SU-DHL-6 (cell line): ENCODE measurements at regions not wholly inside any gene's neighbourhood (a gene's known extent, or its start where the extent isn't known, plus 50 kb on each side); places are given as distances from the start of the nearest gene placed in this dataset.

Source experiments
- H2AFZ ChIP-seq: fragments of 200-600 bp; sonication (generic); 2 replicates; pipeline ENCODE4 v1.6.1; 2014; ENCODE audit warnings: low read depth, mild to moderate bottlenecking, moderate library complexity, mixed read lengths, antibody characterized with exemption, low read length; ENCODE audit not compliant: severe bottlenecking
- H3F3A ChIP-seq: fragments of 200-600 bp; shearing (Covaris generic); 2 replicates; pipeline ENCODE4 v1.6.0; 2016; ENCODE audit warnings: antibody characterized with exemption, mild to moderate bottlenecking; ENCODE audit not compliant: insufficient read depth
- H3K27ac ChIP-seq: fragments of 200-600 bp; sonication (generic); 2 replicates; pipeline ENCODE4 v1.5.1; 2016; ENCODE audit warnings: low read depth, mild to moderate bottlenecking, low read length, moderate library complexity, mixed read lengths
- H3K27me3 ChIP-seq: fragments of 200-600 bp; sonication (generic), shearing (Covaris generic); 2 replicates; pipeline ENCODE4 v1.6.0; 2014; ENCODE audit warnings: mild to moderate bottlenecking, low read length
- H3K36me3 ChIP-seq: fragments of 200-600 bp; sonication (generic); 2 replicates; pipeline ENCODE4 v1.6.1; 2014; ENCODE audit warnings: mild to moderate bottlenecking, low read length, mixed read lengths
- H3K4me2 ChIP-seq: fragments of 300-600, 200-600 bp; shearing (Covaris generic), sonication (generic); 2 replicates; pipeline ENCODE4 v1.6.0; 2014; ENCODE audit warnings: low read length, low read depth, mild to moderate bottlenecking; ENCODE audit not compliant: poor library complexity, severe bottlenecking
- H3K4me3 ChIP-seq: fragments of 200-600 bp; sonication (generic); 2 replicates; pipeline ENCODE4 v1.5.1; 2014; ENCODE audit warnings: antibody characterized with exemption, low read length, mild to moderate bottlenecking, mixed read lengths; ENCODE audit not compliant: insufficient read depth, poor library complexity, severe bottlenecking
- H3K79me2 ChIP-seq: fragments of 200-600 bp; sonication (generic); 2 replicates; pipeline ENCODE4 v1.6.1; 2014; ENCODE audit warnings: mild to moderate bottlenecking, low read length, moderate library complexity; ENCODE audit not compliant: insufficient read depth
- H3K9ac ChIP-seq: fragments of 200-600 bp; sonication (generic); 2 replicates; pipeline ENCODE4 v1.7.0; 2014; ENCODE audit warnings: mild to moderate bottlenecking, low read length
- H3K9me2 ChIP-seq: fragments of 200-600 bp; sonication (generic); replicated peaks from 2 replicates; pipeline ENCODE4 v1.6.1; 2014; ENCODE audit warnings: low read length; ENCODE audit not compliant: insufficient read depth
- H3K9me3 ChIP-seq: fragments of 200-600 bp; sonication (generic); 2 replicates; pipeline ENCODE4 v1.6.1; 2014; ENCODE audit warnings: low read length, mixed read lengths; ENCODE audit not compliant: insufficient read depth
- H4K20me1 ChIP-seq: fragments of 200-600 bp; sonication (generic); 2 replicates; pipeline ENCODE4 v1.6.1; 2014; ENCODE audit warnings: low read depth, mild to moderate bottlenecking, antibody characterized with exemption, low read length, moderate library complexity, mixed read lengths
- CTCF ChIP-seq: fragments of 200-600 bp; sonication (generic); IDR thresholded peaks from one replicate; pipeline ENCODE4 v1.5.1; 2017; ENCODE audit warnings: antibody characterized with exemption, mild to moderate bottlenecking, low read length, moderate library complexity; ENCODE audit not compliant: insufficient read depth, poor library complexity, severe bottlenecking
- EZH2phosphoT487 ChIP-seq: fragments of 200-600 bp; sonication (generic), shearing (Covaris generic); conservative IDR thresholded peaks from 2 replicates; pipeline ENCODE4 v1.6.1; 2018; ENCODE audit warnings: mild to moderate bottlenecking, antibody characterized with exemption, low read length, moderate library complexity, mixed read lengths

GRCh38 chr1:222074317-222074716 is 332.4 kb upstream of the DUSP10 start:
- TF ChIP-seq EZH2phosphoT487 = no peak
- TF ChIP-seq CTCF = no peak
- H2AFZ ChIP-seq = no peak overlapping the region
- H3F3A ChIP-seq = no peaks in the 10 kb centered on the region
- no peaks in the 10 kb centered on the region for H3K9me2 ChIP-seq
- no peak overlapping the region for H3K9ac ChIP-seq
- H3K27ac ChIP-seq = no peak overlapping the region
- H3K4me3 ChIP-seq = no peak overlapping the region
- H3K4me2 ChIP-seq = no peak overlapping the region
- H3K36me3 ChIP-seq = no peaks in the 10 kb centered on the region
- H4K20me1 ChIP-seq = no peaks in the 10 kb centered on the region
- peaks cover 3% of the 10 kb centered on the region; the same call in 1 of the 2 replicates for H3K27me3 ChIP-seq
- no peaks in the 10 kb centered on the region for H3K9me3 ChIP-seq
- H3K79me2 ChIP-seq = no peaks in the 10 kb centered on the region

DNA sequence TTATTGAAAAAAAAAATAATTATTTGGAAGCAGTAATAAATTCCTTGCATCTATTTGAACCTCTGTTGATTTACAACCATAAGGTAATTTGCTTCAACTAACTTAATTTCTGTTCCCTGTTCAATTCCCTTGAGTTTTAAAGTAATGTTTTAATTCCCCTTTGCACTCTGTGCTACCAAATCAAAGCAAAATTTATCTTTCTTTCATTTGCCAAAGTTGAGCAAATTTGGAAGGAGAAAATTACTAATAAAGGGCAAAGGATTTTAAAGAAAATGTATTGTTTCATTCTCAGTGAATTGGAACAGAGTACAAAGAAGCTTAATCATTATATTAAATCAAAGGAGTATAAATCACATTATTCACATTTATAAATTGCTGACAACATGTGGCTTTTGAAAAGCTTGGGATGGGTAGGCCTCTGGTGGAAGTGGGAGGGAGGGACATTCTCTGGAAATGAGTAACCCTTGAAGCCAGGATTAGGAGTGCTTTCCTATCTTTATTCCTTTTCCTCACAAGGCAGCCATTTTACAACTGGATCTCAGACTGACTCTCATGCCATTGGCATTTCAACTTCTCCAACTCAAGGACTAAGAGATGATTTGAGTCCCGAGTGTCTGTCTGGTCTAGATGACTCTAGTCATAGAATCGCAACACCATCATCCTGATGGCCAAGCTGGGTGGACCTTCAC is 331.6 kb upstream of the DUSP10 start:
- Histone ChIP-seq H3K9ac (no peak overlapping the region), H3K36me3 (no peaks in the 10 kb centered on the region), H3K9me3 (no peaks in the 10 kb centered on the region), H3K4me2 (no peak overlapping the region), H4K20me1 (no peaks in the 10 kb centered on the region), H2AFZ (no peak overlapping the region), H3K27ac (no peak overlapping the region), H3K27me3 (peaks cover 3% of the 10 kb centered on the region; the same call in 1 of the 2 replicates), H3F3A (no peaks in the 10 kb centered on the region), H3K4me3 (no peak overlapping the region), H3K79me2 (no peaks in the 10 kb centered on the region), H3K9me2 (no peaks in the 10 kb centered on the region)
- no peak for TF ChIP-seq CTCF
- no peak for TF ChIP-seq EZH2phosphoT487

GRCh38 chr1:222071387-222071786 is 329.5 kb upstream of the DUSP10 start:
- Histone ChIP-seq H3K36me3 (no peaks in the 10 kb centered on the region), H3F3A (no peaks in the 10 kb centered on the region), H3K9me2 (no peaks in the 10 kb centered on the region), H4K20me1 (no peaks in the 10 kb centered on the region), H3K9me3 (no peaks in the 10 kb centered on the region), H3K27ac (no peak overlapping the region), H3K9ac (no peak overlapping the region), H2AFZ (no peak overlapping the region), H3K27me3 (peaks cover under 1% of the 10 kb centered on the region; the same call in 1 of the 2 replicates), H3K4me3 (no peak overlapping the region), H3K4me2 (no peak overlapping the region), H3K79me2 (no peaks in the 10 kb centered on the region)
- TF ChIP-seq CTCF (no peak), EZH2phosphoT487 (no peak)
